ENCODE measurements at regions not wholly inside any gene's neighbourhood (a gene's known extent, or its start where the extent isn't known, plus 50 kb on each side); places are given as distances from the start of the nearest gene placed in this dataset.

- Mint-ChIP-seq H3K4me3 (ENCODE audit: unreplicated experiment) (no peak overlapping the region), H3K4me1 (ENCODE audit: low read depth, unreplicated experiment) (no peaks in the 10 kb centered on the region), H3K9me3 (ENCODE audit: unreplicated experiment) (no peaks in the 10 kb centered on the region), H3K27me3 (ENCODE audit: unreplicated experiment) (peaks cover 2% of the 10 kb centered on the region), H3K36me3 (ENCODE audit: unreplicated experiment) (peaks cover 6% of the 10 kb centered on the region), H3K27ac (ENCODE audit: unreplicated experiment) (no peak overlapping the region)
- no peak for DNase-seq
- TF ChIP-seq, protein P1, sequence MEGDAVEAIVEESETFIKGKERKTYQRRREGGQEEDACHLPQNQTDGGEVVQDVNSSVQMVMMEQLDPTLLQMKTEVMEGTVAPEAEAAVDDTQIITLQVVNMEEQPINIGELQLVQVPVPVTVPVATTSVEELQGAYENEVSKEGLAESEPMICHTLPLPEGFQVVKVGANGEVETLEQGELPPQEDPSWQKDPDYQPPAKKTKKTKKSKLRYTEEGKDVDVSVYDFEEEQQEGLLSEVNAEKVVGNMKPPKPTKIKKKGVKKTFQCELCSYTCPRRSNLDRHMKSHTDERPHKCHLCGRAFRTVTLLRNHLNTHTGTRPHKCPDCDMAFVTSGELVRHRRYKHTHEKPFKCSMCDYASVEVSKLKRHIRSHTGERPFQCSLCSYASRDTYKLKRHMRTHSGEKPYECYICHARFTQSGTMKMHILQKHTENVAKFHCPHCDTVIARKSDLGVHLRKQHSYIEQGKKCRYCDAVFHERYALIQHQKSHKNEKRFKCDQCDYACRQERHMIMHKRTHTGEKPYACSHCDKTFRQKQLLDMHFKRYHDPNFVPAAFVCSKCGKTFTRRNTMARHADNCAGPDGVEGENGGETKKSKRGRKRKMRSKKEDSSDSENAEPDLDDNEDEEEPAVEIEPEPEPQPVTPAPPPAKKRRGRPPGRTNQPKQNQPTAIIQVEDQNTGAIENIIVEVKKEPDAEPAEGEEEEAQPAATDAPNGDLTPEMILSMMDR (IDR thresholded peaks at IDR 0.05; ENCODE audit: partially characterized antibody, unreplicated experiment): no peak
These were observed 213.2 kb upstream of the CNTNAP5 start for GRCh38 chr2:123811846-123812245.

- Mint-ChIP-seq H3K27ac (ENCODE audit: unreplicated experiment) (no peak overlapping the region), H3K36me3 (ENCODE audit: unreplicated experiment) (no peaks in the 10 kb centered on the region), H3K4me1 (ENCODE audit: low read depth, unreplicated experiment) (no peaks in the 10 kb centered on the region), H3K9me3 (ENCODE audit: unreplicated experiment) (no peaks in the 10 kb centered on the region), H3K4me3 (ENCODE audit: unreplicated experiment) (no peak overlapping the region), H3K27me3 (ENCODE audit: unreplicated experiment) (peaks cover 2% of the 10 kb centered on the region)
- no peak for DNase-seq
- TF ChIP-seq, protein P1 (IDR thresholded peaks at IDR 0.05; ENCODE audit: partially characterized antibody, unreplicated experiment): no peak
These were observed 208.9 kb upstream of the CNTNAP5 start for GRCh38 chr2:123816203-123816602.

DNA sequence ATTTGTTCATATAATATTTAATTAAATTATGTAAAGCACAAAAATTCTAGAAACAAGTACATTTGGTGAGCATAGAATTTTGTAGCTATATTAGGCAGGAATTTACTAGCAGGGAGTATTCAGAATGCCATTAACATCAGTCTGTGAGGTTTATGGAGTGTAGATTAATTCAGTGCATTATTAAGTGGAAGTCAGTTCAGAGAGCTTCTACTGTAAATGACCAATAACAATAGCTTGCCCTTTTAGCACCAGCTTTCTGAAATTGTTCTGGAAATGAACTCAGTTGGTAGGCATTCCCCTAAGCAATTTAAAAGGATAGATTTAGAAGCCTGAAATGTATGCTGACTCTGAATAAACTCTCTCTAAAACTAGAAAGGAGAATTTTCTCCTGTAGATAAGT is 208.2 kb upstream of the CNTNAP5 start:
- Mint-ChIP-seq H3K9me3 (ENCODE audit: unreplicated experiment) (no peaks in the 10 kb centered on the region), H3K36me3 (ENCODE audit: unreplicated experiment) (no peaks in the 10 kb centered on the region), H3K4me1 (ENCODE audit: low read depth, unreplicated experiment) (no peaks in the 10 kb centered on the region), H3K27ac (ENCODE audit: unreplicated experiment) (no peak overlapping the region), H3K27me3 (ENCODE audit: unreplicated experiment) (peaks cover 2% of the 10 kb centered on the region), H3K4me3 (ENCODE audit: unreplicated experiment) (no peak overlapping the region)
- no peak for DNase-seq
- TF ChIP-seq, protein P1 (IDR thresholded peaks at IDR 0.05; ENCODE audit: partially characterized antibody, unreplicated experiment): no peak

DNA sequence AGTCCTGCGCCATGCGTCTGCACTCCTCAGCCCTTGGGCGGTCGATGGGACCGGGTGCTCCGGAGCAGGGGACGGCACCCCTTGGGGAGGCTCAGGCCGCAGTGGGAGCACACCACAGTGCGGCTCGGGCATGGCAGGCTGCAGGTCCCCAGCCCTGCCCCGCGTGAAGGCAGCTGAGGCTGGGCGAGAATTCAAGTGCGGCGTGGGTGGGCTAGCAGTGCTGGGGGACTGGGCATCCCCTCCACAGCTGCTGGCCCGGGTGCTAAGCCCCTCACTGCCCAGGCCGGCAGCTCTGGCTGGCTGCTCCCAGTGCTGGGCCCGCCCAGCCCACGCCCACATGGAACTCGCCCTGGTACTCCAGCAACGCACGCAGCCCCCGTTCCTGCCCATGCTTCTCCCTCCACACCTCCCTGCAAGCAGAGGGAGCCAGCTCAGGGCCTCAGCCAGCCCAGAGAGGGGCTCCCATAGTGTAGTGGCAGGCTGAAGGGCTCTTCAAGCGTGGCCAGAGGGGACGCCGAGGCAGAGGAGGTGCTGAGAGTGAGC is 198.3 kb upstream of the CNTNAP5 start:
- Mint-ChIP-seq H3K4me3 (ENCODE audit: unreplicated experiment) (no peak overlapping the region), H3K9me3 (ENCODE audit: unreplicated experiment) (no peaks in the 10 kb centered on the region), H3K27ac (ENCODE audit: unreplicated experiment) (no peak overlapping the region), H3K36me3 (ENCODE audit: unreplicated experiment) (no peaks in the 10 kb centered on the region), H3K27me3 (ENCODE audit: unreplicated experiment) (no peaks in the 10 kb centered on the region), H3K4me1 (ENCODE audit: low read depth, unreplicated experiment) (no peaks in the 10 kb centered on the region)
- DNase-seq: no peak
- TF ChIP-seq, protein P1 (IDR thresholded peaks at IDR 0.05; ENCODE audit: partially characterized antibody, unreplicated experiment): no peak

DNA sequence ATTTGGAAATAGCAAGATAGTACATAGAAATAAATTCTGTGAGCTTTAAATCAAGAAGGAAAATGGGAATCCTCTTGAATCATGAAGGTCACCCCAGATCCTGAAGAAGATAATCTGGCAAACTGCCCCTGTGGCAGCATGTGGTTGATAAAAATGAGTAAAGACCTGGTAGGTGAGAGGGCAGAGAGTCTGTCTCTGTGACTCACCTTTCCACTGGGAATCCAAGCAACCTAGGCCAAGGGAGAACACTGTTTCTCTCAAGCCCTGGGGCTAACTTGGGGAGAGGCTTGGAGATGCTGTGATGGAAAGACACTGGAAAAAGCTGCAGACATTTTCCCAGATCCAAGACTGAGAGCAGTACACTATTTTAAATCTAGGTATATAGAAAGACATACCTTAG is 185.8 kb upstream of the CNTNAP5 start:
- no peak overlapping the region for H3K27ac Mint-ChIP-seq (ENCODE audit: unreplicated experiment)
- DNase-seq: no peak
- TF ChIP-seq, protein P1 (IDR thresholded peaks at IDR 0.05; ENCODE audit: partially characterized antibody, unreplicated experiment): no peak
- H3K4me3 Mint-ChIP-seq (ENCODE audit: unreplicated experiment): no peak overlapping the region
- H3K27me3 Mint-ChIP-seq (ENCODE audit: unreplicated experiment): no peaks in the 10 kb centered on the region
- H3K9me3 Mint-ChIP-seq (ENCODE audit: unreplicated experiment): peaks cover 12% of the 10 kb centered on the region
- H3K4me1 Mint-ChIP-seq (ENCODE audit: low read depth, unreplicated experiment): no peaks in the 10 kb centered on the region
- peaks cover 13% of the 10 kb centered on the region for H3K36me3 Mint-ChIP-seq (ENCODE audit: unreplicated experiment)
